ENCODE measurements at regions not wholly inside any gene's neighbourhood (a gene's known extent, or its start where the extent isn't known, plus 50 kb on each side); places are given as distances from the start of the nearest gene placed in this dataset.

GRCh38 chr17:31674305-31674704, 184.7 kb downstream of the COPRS start:
- TF ChIP-seq EP300 (IDR thresholded peaks at IDR 0.05) (no peak), CTCF (IDR thresholded peaks at IDR 0.05) (no peak)

Data from esophagus muscularis mucosa (tissue), 3 donors.